Testis (tissue), 2 donors: ENCODE measurements at regions not wholly inside any gene's neighbourhood (a gene's known extent, or its start where the extent isn't known, plus 50 kb on each side); places are given as distances from the start of the nearest gene placed in this dataset.

Experiments used
- DNase-seq: peaks from one replicate; pipeline ENCODE4 v3.0.0-alpha.2; 2019
- H3K27ac ChIP-seq, 2 donors: fragments of 200-600 bp; sonication (generic); one replicate each; pipeline ENCODE4 v1.5.1; 2019
- H3K27me3 ChIP-seq: fragments of 200-600 bp; sonication (generic); one replicate; pipeline ENCODE4 v1.5.1; 2019
- H3K36me3 ChIP-seq: fragments of 200-600 bp; sonication (generic); one replicate; pipeline ENCODE4 v1.5.1; 2017; ENCODE audit warnings: low read depth; ENCODE audit errors: missing control alignments
- H3K4me1 ChIP-seq: fragments of 200-600 bp; sonication (generic); one replicate; pipeline ENCODE4 v1.5.1; 2019
- H3K4me3 ChIP-seq, 2 donors: fragments of 200-600 bp; sonication (generic); one replicate each; pipeline ENCODE4 v1.5.1; 2017 to 2019
- H3K9me3 ChIP-seq: fragments of 200-600 bp; sonication (generic); one replicate; pipeline ENCODE4 v1.5.1; 2017
- CTCF ChIP-seq, 3 experiments: fragments of 450-650 bp in 2 of 3; fragments of 200-600 bp in 1 of 3; sonication (generic) in 1 of 3; IDR thresholded peaks; one replicate each; pipeline ENCODE4 v1.5.1; 2016 to 2019; ENCODE audit warnings: antibody characterized with exemption in 3 of 3, mild to moderate bottlenecking in 2 of 3, moderate library complexity in 1 of 3
- POLR2A ChIP-seq: fragments of 450-650 bp; IDR thresholded peaks from one replicate; pipeline ENCODE4 v1.6.1; 2017; ENCODE audit warnings: antibody characterized with exemption, mild to moderate bottlenecking, moderate library complexity
- WGBS, 2 donors: methylation state at CpG; one replicate each; pipeline ENCODE4 v1.1.5; 2018; 5-methylcytosine and 5-hydroxymethylcytosine counted together
- intact Hi-C: fragments of 100-400 bp; cut with DNase I; formaldehyde crosslinking; loops from one replicate; pipeline ENCODE4 v1.15.1; 2023; ENCODE audit warnings: low total_unique reads

GRCh38 chr4:65066106-65066505 is 604.2 kb downstream of the EPHA5 start:
- no peak overlapping the region for H3K27ac ChIP-seq
- no peak overlapping the region for H3K4me3 ChIP-seq
- H3K4me1 ChIP-seq: no peaks in the 10 kb centered on the region
- no peaks in the 10 kb centered on the region for H3K9me3 ChIP-seq
- TF ChIP-seq POLR2A: no peak
- no peak for TF ChIP-seq CTCF (IDR thresholded peaks at IDR 0.05)
- intact Hi-C loops: no loop called here
- H3K36me3 ChIP-seq: no peaks in the 10 kb centered on the region
- no peaks in the 10 kb centered on the region for H3K27me3 ChIP-seq
- DNase-seq: no peak

GRCh38 chr4:65063601-65064000 is 606.7 kb downstream of the EPHA5 start:
- 86 to 97% methylated on average over 1 of the region's 1 CpG for WGBS, 2 donors
- H3K27ac ChIP-seq: no peak overlapping the region
- H3K4me3 ChIP-seq: no peak overlapping the region
- no peak for DNase-seq
- TF ChIP-seq POLR2A: no peak
- no peak for TF ChIP-seq CTCF (IDR thresholded peaks at IDR 0.05)
- H3K36me3 ChIP-seq: no peaks in the 10 kb centered on the region
- intact Hi-C loops: no loop called here
- no peaks in the 10 kb centered on the region for H3K4me1 ChIP-seq
- H3K9me3 ChIP-seq: no peaks in the 10 kb centered on the region
- H3K27me3 ChIP-seq: no peaks in the 10 kb centered on the region

DNA sequence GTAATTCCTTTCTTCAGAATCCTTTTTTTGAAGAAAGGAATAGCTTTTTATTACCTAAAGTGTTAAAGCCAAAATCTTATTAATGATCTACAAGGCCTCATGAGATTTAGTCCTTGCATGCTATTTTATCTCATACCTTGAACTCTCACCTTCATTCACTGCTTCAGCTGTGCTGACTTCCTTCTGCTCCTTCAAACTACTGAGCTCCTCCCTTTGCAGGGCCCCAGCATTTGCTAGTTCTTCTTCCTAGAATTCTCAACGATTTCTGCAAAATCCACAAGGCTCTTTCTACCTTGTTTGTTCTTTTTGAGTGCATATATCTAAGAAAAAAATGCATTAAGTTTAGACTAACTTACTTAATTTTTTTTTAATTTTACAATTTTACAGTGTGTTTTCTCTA is 619.5 kb downstream of the EPHA5 start:
- 19 to 40% methylated on average over 1 of the region's 1 CpG for WGBS, 2 donors
- no peak for DNase-seq
- Histone ChIP-seq H3K27ac (no peak overlapping the region), H3K27me3 (no peaks in the 10 kb centered on the region), H3K36me3 (no peaks in the 10 kb centered on the region), H3K9me3 (no peaks in the 10 kb centered on the region), H3K4me3 (no peak overlapping the region), H3K4me1 (no peaks in the 10 kb centered on the region)
- intact Hi-C loops: no loop called here
- TF ChIP-seq POLR2A: no peak
- TF ChIP-seq CTCF (IDR thresholded peaks at IDR 0.05): no peak

GRCh38 chr4:65046192-65047133 is 623.8 kb downstream of the EPHA5 start:
- WGBS, 2 donors: 77 to 78% methylated on average over 4 of the region's 4 CpGs
- Histone ChIP-seq H3K4me3 (no peak overlapping the region), H3K27ac (no peak overlapping the region), H3K9me3 (no peaks in the 10 kb centered on the region), H3K4me1 (no peaks in the 10 kb centered on the region), H3K27me3 (no peaks in the 10 kb centered on the region), H3K36me3 (no peaks in the 10 kb centered on the region)
- intact Hi-C loops: no loop called here
- TF ChIP-seq POLR2A (no peak), CTCF (IDR thresholded peaks at IDR 0.05) (no peak)
- DNase-seq: no peak

DNA sequence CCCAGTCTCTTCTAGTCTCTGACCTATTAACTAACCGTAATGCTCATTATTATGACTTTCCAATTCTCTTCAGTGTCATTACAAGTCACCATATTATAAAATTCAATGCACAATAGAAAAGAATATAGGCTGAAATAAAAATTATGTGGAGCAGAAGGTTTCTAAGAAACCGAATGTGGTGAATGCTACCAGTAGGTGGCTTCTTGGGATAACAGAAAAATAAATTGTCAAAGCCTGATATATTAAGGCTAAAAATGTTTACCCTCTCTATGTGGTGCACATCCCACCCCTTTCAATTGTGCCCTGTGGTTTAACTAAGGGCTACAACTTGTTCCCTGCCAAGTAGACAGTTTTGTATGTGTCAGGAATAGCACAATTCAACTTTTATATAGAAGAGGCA is 624.6 kb upstream of the TECRL start:
- Histone ChIP-seq H3K4me3 (no peak overlapping the region), H3K4me1 (no peaks in the 10 kb centered on the region), H3K36me3 (no peaks in the 10 kb centered on the region), H3K27ac (no peak overlapping the region), H3K9me3 (no peaks in the 10 kb centered on the region), H3K27me3 (no peaks in the 10 kb centered on the region)
- WGBS, 2 donors: 60 to 79% methylated on average over 2 of the region's 2 CpGs
- no peak for TF ChIP-seq CTCF (IDR thresholded peaks at IDR 0.05)
- no peak for TF ChIP-seq POLR2A
- no peak for DNase-seq
- intact Hi-C loops: no loop called here
